Embryonic facial prominence (tissue), 1 donor: ENCODE measurements at regions not wholly inside any gene's neighbourhood (a gene's known extent, or its start where the extent isn't known, plus 50 kb on each side); places are given as distances from the start of the nearest gene placed in this dataset.

Source experiments
- DNase-seq: peaks from one replicate; pipeline ENCODE4 v3.0.0-alpha.2; 2016; ENCODE audit errors: extremely low spot score

- no peak for DNase-seq
Observed at GRCh38 chr4:28373601-28374000, 1513.0 kb downstream of the STIM2 start.

DNA sequence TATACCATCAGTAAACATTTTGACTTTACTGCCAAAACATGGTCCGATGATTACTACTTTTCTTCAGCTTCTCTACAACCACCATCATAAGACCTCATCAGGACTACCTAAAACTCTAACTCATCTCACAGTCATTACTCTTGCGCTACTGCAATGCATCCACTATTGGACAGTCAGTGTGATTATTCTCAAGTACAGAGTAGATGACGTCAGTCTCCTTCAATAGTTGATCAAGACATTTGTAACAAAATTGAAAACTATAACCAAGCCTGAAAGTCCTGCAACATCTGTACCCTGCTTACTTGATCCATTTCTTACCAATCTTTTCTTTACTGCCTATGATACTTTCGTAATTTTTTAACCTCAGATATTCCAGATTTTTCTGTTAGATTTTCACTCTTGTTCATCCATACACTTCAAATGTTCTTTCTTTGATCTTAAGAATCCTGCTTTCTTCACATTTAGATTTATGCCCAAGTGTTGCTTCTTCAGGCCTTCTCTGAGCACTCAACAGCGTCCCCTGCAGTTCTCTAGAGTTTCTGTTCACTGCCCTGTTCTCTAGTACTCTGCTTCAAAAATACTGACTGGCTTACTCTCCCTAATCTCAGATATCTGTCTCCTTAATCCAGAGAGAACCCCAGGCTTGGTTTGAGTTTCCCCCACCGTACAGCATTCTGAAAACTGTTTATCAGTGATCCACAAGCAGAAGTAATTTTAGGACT, 1517.6 kb downstream of the STIM2 start:
- DNase-seq, result no peak

GRCh38 chr4:28385801-28386200, 1525.2 kb downstream of the STIM2 start:
- no peak for DNase-seq

DNA sequence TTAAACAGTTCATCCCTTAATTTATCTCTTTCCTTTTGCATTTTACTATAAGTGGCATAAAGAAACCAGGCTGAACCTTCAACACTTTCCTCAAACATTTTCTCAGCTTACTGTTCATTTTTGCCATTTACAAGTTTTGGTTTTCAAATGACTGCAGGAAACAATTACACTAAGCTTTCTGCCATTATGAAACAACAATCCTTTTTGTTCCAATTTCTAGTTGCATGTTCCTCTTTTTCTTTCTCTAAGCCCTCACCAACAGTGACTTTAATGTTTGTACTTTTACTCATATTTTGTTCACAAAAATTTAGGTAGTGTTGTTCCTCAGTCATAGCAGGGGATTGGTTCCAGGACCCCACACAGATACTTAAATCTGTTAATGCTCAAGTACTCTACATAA, 1526.1 kb downstream of the STIM2 start:
- DNase-seq, result no peak

DNA sequence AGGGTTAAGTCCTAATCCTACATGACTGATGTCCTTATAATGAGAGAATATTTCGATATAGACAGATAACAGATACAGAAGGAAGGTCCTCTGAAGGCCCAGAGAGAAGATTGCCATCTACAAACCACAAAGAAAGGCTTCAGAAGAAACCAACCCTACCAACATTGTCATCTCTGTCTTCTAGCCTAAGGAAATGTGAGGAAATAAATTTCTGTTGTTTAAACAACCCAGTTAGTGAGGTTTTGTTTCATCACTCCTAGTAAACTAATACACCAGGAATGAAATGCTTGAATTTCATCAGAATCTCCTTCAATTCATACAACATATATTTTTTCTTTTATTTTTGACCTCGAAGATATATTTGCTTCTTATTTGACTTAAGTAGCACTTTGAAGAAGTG, 1527.8 kb downstream of the STIM2 start:
- no peak for DNase-seq

GRCh38 chr4:28391877-28392276, 1531.2 kb downstream of the STIM2 start:
- no peak for DNase-seq

DNA sequence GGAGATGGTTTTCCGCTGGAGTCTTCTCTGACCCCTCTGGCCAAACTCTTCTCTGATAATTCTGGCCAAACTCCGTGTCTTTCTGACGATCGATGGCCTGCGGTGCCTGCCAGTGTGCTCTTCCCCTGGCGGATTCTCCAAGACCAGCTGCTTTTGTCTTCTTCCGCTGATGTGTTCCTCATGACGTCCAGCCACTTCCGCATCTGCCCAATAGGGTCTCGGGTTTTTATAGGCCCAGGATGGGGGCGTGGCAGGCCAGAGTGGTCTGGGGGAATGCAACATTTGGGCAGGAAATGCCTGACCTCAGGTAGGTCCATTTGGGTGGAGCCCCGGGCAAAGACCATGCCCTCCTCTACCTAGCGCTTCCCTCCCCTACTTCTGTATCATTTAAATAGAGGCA, 1542.1 kb downstream of the STIM2 start:
- no peak for DNase-seq

- DNase-seq, result no peak
Observed at GRCh38 chr4:28421221-28421620, 1560.6 kb downstream of the STIM2 start.

DNA sequence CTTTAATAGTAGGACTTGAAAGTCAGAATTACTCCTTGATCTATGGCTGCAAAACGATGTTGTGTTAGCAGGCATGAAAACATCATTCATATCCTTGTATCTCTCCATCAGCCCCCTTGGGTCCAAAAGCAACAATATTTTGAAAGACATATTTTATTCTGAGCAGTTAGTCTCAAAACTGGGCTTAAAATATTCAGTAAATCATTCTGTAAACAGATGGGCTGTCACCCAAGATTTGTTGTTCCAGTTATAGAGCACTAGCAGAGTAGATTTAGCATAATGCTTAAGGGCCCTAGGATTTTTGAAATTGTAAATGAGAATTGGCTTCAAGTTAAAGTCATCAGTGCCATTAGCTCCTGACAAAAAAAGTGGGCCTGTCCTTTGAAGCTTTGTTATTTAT, 1565.6 kb downstream of the STIM2 start:
- no peak for DNase-seq

GRCh38 chr4:28427306-28428085, 1566.9 kb downstream of the STIM2 start:
- DNase-seq, result no peak

GRCh38 chr4:28432348-28433025, 1571.8 kb downstream of the STIM2 start:
- no peak for DNase-seq

DNA sequence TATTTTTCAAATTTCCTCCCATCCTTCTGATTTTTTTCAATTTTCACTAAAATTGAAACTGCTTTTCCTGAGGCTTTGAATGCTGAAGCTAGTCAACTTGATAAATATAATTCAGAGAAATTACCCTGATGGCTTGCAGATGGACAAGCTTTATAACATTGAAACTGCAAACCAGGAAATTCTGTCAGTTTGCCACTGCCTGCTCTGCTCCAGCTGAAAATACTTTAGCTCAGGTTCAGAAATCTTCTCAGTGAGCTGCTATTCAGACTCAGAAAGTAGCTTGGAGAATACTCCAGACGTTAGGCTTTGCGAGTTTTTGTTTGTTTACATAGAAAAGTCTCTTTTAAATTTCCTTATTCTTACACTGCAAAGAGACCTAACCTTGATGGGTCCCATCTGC, 1574.7 kb downstream of the STIM2 start:
- DNase-seq, result no peak

DNA sequence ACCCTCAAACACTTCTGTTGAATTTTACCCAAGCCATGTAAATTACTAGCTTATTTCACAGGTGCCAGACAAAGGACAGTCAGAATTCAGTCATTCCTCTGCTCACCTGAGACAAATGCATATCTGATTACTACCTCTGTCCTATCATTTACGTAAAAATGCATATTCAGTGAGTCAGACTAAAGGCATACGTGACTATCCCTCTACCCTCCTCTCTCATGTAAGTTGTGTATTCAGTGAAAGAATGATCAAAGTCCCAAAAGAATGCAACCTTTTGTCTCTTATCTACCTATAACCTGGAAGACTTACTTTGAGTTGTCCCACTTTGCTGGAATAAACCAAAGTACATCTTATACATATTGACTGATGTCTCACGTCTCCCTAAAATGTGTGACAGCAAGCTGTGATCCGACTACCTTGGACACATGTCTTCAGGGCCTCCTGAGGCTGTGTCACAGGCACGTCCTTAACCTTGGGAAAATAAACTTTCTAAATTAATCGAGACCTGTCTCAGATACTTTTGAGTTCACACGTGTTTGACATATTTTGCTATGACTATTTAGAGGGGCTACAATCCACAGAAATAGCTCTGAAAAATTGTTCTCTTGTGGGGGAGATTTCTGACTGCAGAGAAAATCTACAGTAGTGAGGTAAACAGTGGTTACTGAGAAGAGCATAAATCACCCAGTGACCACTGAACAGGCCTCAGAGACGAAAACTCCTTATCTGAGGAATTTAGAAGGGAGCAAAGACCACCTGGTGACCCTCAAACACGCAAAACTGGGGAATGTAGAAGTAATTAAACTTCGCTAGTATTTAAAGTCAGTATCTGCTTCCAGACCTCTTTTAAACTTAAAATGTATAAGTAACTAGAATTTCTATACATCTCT, 1575.8 kb downstream of the STIM2 start:
- no peak for DNase-seq

GRCh38 chr4:28443371-28443770, 1582.7 kb downstream of the STIM2 start:
- no peak for DNase-seq

GRCh38 chr4:28443801-28444412, 1583.3 kb downstream of the STIM2 start:
- no peak for DNase-seq

- no peak for DNase-seq
Observed at GRCh38 chr4:28444886-28445496, 1584.3 kb downstream of the STIM2 start.

- DNase-seq, result no peak
Observed at GRCh38 chr4:28449085-28449484, 1588.4 kb downstream of the STIM2 start.

- no peak for DNase-seq
Observed at GRCh38 chr4:28451346-28451745, 1590.7 kb downstream of the STIM2 start.

DNA sequence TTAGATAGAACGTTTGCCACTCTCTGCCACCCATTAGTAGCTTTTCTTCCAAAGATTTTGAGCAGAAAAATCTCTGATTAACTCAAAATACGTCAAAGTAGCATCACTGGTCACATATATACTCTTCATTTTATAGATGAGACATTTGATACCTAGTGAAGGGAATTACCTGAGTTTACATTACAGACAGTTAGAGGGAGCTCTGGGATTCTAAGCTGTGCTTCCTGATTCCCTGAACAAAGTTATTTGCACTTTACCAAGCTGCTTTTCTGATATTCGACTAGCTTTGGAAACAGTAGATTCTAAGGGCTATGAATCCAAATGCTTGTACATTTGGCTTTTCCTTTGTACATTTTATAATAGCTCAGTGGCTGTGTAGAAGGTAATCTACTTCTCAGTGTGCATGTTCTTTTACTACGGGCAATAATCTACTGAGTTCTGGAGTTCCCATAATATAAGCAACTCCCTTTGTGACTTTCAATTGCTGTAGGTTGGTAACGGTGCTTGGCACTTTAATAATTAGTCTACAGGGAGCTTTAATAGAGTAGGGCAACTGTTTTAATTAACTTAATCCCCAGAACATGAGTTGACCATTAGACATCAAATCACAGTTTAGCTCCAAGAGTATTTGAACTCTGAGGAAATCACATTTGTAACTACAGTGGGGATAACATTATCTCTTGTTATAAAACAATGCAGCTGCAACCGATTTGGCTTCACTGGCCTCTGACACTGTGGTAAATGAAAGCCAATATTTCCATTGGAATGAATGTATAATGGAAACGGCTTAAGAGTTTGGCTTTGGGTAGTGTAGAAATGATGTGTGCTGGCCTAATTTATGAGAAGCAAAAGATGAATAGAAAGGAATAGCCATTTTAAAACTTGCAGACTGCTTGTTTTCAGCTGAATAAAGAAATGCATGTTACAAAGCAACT, 1602.4 kb downstream of the STIM2 start:
- no peak for DNase-seq

DNA sequence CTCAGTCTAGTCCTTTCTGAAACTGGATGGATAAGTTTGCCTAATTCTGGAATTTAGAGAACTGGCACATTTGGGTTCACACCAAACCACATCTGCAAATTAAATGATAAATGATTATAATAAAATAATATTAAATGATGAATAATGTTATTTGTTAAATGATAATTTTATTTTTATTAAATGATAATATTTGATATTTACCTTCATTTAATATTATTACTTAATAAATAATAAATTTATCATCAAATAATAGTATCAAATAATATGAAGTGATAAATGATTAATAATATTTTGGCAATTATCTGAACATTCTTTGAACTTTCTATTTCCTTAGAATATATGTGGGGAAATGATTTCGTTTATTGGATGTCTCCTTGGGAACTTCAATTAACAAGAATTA, 1604.2 kb downstream of the STIM2 start:
- DNase-seq, result no peak
